ENCODE measurements at regions not wholly inside any gene's neighbourhood (a gene's known extent, or its start where the extent isn't known, plus 50 kb on each side); places are given as distances from the start of the nearest gene placed in this dataset.

- Mint-ChIP-seq H3K36me3 (no peaks in the 10 kb centered on the region), H3K4me3 (no peak overlapping the region), H3K27me3 (no peaks in the 10 kb centered on the region), H3K9me3 (peaks cover 3% of the 10 kb centered on the region), H3K4me1 (no peaks in the 10 kb centered on the region), H3K27ac (no peak overlapping the region)
- DNase-seq: no peak
- POLR2A ChIA-PET: no interaction called here
- no peak for ATAC-seq (ENCODE audit: low read depth)
These were observed 214.8 kb downstream of the LURAP1L start for GRCh38 chr9:12989669-12990068.

DNA sequence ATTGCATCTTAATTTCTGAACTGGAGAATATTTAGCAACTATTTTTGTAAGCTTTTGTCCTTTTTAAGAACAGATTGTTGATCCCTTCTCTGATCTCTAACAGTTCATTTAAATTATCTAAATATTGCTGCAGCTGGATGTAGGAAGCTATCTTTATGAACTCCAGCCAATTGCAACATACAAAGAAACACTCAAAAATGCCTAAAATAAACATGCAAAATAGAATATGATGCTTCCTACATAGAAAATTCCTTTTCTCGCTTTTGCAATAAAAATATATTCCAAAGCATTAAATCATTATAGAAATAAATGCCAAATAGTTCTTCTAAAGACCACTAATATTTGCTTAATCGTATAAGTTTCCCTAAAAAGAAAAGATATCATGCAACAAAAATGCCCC, 218.6 kb downstream of the LURAP1L start:
- Mint-ChIP-seq H3K4me3 (no peak overlapping the region), H3K9me3 (peaks cover 1% of the 10 kb centered on the region), H3K4me1 (no peaks in the 10 kb centered on the region), H3K27ac (no peak overlapping the region), H3K27me3 (no peaks in the 10 kb centered on the region), H3K36me3 (no peaks in the 10 kb centered on the region)
- ATAC-seq (ENCODE audit: low read depth): no peak
- no peak for DNase-seq
- POLR2A ChIA-PET: no interaction called here

DNA sequence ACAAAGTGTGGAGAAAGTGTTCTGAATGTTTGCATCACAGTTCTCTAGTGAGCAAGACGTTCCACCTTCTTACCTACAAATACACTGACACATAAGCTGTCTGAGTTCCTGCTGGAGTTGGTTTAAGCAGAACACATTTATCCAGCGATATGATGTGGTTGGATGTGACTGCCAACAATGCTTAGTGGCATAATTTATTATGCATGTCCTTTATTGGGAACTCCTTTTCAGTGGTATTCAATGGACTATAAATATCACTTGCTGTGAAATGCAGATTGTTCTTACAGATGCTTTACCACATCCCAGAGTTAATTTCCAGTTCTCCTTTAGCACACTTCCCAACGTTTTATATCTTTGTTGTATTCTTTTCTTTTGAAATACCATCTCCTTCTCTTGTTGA, 222.2 kb downstream of the LURAP1L start:
- no peak overlapping the region for H3K27ac Mint-ChIP-seq
- no peak overlapping the region for H3K4me3 Mint-ChIP-seq
- H3K36me3 Mint-ChIP-seq: no peaks in the 10 kb centered on the region
- POLR2A ChIA-PET: no interaction called here
- no peaks in the 10 kb centered on the region for H3K4me1 Mint-ChIP-seq
- H3K27me3 Mint-ChIP-seq: no peaks in the 10 kb centered on the region
- no peaks in the 10 kb centered on the region for H3K9me3 Mint-ChIP-seq
- no peak for DNase-seq
- no peak for ATAC-seq (ENCODE audit: low read depth)

GRCh38 chr9:13001989-13002580, 227.3 kb downstream of the LURAP1L start:
- H3K4me1 Mint-ChIP-seq: no peaks in the 10 kb centered on the region
- DNase-seq (no peak), ATAC-seq (ENCODE audit: low read depth) (no peak)
- H3K4me3 Mint-ChIP-seq: no peak overlapping the region
- H3K9me3 Mint-ChIP-seq: peaks cover 1% of the 10 kb centered on the region
- H3K27me3 Mint-ChIP-seq: no peaks in the 10 kb centered on the region
- POLR2A ChIA-PET: no interaction called here
- H3K27ac Mint-ChIP-seq: no peak overlapping the region
- H3K36me3 Mint-ChIP-seq: no peaks in the 10 kb centered on the region

DNA sequence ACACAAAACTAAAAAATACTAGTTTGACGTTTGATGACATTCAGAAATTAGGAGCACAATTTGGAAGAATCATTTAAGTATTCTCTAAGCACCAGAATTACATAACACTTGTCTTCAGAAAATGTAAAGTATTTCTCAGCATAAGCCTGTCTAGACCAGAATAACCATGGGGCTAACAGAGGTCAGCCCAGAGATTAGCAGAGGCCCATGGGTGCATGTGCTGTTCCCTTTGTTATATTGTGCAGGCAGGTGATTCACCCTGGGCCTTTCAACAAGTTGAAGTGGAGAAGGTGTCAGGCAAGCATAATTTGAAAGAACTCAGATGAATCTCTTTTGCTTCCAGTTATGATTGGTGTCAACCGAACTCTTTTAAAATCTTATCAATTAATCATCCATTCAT, 227.9 kb downstream of the LURAP1L start:
- Mint-ChIP-seq H3K9me3 (peaks cover 1% of the 10 kb centered on the region), H3K27ac (no peak overlapping the region), H3K4me3 (no peak overlapping the region), H3K4me1 (no peaks in the 10 kb centered on the region), H3K36me3 (no peaks in the 10 kb centered on the region), H3K27me3 (no peaks in the 10 kb centered on the region)
- no peak for DNase-seq
- ATAC-seq (ENCODE audit: low read depth): no peak
- POLR2A ChIA-PET: no interaction called here

- POLR2A ChIA-PET: no interaction called here
- H3K27me3 Mint-ChIP-seq: no peaks in the 10 kb centered on the region
- H3K36me3 Mint-ChIP-seq: no peaks in the 10 kb centered on the region
- ATAC-seq (ENCODE audit: low read depth): no peak
- H3K4me1 Mint-ChIP-seq: no peaks in the 10 kb centered on the region
- no peak overlapping the region for H3K4me3 Mint-ChIP-seq
- peaks cover 2% of the 10 kb centered on the region for H3K9me3 Mint-ChIP-seq
- H3K27ac Mint-ChIP-seq: no peak overlapping the region
- no peak for DNase-seq
These were observed 235.1 kb downstream of the LURAP1L start for GRCh38 chr9:13009871-13010270.

DNA sequence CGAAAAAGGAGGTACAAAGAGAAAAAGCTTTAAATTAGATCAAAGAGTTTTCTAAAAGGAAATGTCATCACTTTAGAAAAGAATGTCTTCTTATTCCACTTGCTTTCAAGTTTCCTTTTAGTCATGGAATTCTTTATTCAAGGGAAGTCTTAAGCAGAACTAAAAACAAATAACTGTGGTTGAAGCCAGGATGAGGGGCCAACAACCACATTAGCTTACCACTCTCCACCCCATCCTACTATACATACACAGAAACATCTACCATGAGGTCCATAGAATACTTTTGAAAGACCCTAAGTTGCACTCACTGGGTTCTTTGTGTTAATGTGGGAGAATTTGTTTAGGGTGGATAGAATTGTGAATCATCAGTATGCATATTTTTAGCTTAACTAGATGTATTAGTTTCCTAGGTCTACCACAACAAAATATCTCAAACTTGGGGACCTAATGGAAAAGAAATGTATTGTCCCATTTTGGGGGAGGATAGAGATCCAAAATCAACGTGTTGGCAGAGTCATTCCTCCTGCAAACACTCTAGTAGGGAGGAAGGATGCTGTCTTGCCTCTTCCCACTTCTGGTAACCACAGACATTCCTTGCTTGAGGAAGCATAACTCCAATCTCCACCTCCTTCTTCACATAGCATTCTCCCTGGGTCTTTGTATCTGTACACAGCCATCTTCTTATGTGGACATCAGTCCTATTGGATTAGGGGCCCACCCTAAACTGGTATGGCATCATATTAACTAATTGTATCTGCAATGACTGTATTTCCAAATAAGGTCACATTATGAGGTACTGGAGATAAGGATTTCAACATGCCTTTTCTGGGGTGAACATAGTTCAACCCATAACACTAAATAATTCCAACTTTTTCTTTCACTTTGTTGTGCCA, 239.4 kb downstream of the LURAP1L start:
- H3K4me3 Mint-ChIP-seq: no peak overlapping the region
- H3K27me3 Mint-ChIP-seq: no peaks in the 10 kb centered on the region
- peaks cover 2% of the 10 kb centered on the region for H3K9me3 Mint-ChIP-seq
- POLR2A ChIA-PET: no interaction called here
- H3K27ac Mint-ChIP-seq: no peak overlapping the region
- DNase-seq: no peak
- no peaks in the 10 kb centered on the region for H3K4me1 Mint-ChIP-seq
- no peak for ATAC-seq (ENCODE audit: low read depth)
- H3K36me3 Mint-ChIP-seq: no peaks in the 10 kb centered on the region

- DNase-seq (no peak), ATAC-seq (ENCODE audit: low read depth) (no peak)
- Mint-ChIP-seq H3K27me3 (no peaks in the 10 kb centered on the region), H3K4me3 (no peak overlapping the region), H3K4me1 (no peaks in the 10 kb centered on the region), H3K36me3 (no peaks in the 10 kb centered on the region), H3K9me3 (peaks cover 2% of the 10 kb centered on the region), H3K27ac (no peak overlapping the region)
- POLR2A ChIA-PET: no interaction called here
These were observed 242.4 kb downstream of the LURAP1L start for GRCh38 chr9:13017260-13017659.

DNA sequence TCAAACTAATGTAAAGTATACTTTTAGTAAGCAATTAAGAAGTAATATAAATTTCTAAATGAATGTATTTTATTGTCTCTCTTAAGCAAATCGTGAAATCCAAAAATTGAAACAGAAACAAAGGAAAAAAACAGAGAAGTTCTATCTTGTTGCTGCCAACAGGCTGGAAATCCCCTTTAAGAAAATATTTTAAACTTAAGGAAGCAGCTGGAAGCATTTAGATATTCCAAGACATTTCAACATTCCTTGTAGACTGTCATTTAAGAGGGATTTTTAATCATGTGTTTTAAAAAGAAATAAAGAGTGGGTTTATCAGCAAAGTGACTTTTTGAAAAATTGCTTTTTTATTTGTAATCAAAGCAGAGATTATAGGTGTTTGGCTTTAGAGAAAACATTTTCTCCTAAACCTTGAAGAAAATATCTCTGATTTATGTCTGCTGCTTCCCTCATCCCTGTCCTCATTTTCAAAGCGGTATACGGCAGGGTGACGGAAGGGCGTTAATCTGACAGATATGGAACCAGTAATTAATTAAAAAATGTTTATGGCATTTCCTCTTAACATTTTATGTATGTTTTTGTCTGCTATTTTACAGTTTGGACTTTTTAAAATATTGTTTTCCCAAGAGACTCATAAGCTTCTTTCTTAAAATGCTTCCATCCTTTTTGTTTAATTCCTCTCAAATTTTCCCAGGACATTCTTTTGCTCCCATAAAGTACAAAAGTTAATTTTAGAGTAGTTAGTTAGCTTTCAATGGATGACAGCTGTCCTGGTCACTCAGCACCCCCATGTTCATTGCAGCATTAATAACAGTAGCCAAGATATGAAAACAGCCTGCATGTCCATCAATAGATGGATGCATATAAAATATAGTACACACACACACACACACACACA, 245.6 kb downstream of the LURAP1L start:
- Mint-ChIP-seq H3K4me1 (no peaks in the 10 kb centered on the region), H3K4me3 (no peak overlapping the region), H3K9me3 (no peaks in the 10 kb centered on the region), H3K36me3 (no peaks in the 10 kb centered on the region), H3K27me3 (no peaks in the 10 kb centered on the region), H3K27ac (no peak overlapping the region)
- ATAC-seq (ENCODE audit: low read depth) (no peak), DNase-seq (no peak)
- POLR2A ChIA-PET: no interaction called here

DNA sequence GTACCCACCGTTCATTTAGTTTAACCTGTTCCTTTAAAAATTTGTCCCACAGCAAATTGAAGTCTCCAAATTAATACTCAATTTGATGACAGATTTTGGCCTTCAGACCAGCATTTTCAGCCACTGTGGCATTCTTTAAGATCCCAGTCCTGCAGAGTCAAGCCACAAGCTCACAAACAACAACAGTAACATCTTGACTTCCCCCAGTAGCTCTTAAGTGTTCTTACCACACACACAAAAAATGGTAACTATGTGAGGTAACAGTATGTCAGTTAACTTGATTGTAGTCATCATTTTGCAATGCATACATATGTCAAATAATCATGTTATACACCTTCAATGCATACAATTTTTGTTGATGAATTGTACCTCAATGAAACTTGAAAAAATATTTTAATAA, 247.9 kb downstream of the LURAP1L start:
- peaks cover 1% of the 10 kb centered on the region for H3K9me3 Mint-ChIP-seq
- no peak overlapping the region for H3K27ac Mint-ChIP-seq
- POLR2A ChIA-PET: no interaction called here
- H3K4me3 Mint-ChIP-seq: no peak overlapping the region
- no peaks in the 10 kb centered on the region for H3K27me3 Mint-ChIP-seq
- no peak for ATAC-seq (ENCODE audit: low read depth)
- H3K4me1 Mint-ChIP-seq: no peaks in the 10 kb centered on the region
- no peaks in the 10 kb centered on the region for H3K36me3 Mint-ChIP-seq
- DNase-seq: no peak

DNA sequence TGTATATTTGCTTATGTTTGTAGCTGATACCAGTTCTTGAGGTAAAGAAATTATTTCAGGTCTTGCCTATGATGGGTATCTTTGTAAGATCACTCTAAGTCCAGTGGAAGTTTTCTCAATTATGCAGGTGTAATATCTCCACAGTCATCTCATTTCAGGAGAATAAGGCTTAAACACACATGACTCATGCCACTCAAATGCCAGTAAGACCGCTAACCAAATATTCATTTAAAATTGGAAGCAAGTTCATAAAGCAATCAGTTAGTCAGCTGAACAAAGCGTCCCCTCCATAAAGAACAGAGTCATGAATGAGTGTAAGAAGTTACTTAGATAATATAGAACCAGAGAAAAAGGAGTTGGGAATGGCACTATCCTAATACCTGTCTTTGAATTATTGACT, 248.7 kb downstream of the LURAP1L start:
- H3K4me1 Mint-ChIP-seq: no peaks in the 10 kb centered on the region
- H3K4me3 Mint-ChIP-seq: no peak overlapping the region
- no peak overlapping the region for H3K27ac Mint-ChIP-seq
- ATAC-seq (ENCODE audit: low read depth) (no peak), DNase-seq (no peak)
- H3K27me3 Mint-ChIP-seq: no peaks in the 10 kb centered on the region
- H3K9me3 Mint-ChIP-seq: peaks cover 3% of the 10 kb centered on the region
- H3K36me3 Mint-ChIP-seq: no peaks in the 10 kb centered on the region
- POLR2A ChIA-PET: no interaction called here

GRCh38 chr9:13026956-13027355, 252.1 kb downstream of the LURAP1L start:
- peaks cover 4% of the 10 kb centered on the region for H3K9me3 Mint-ChIP-seq
- DNase-seq (no peak), ATAC-seq (ENCODE audit: low read depth) (no peak)
- H3K27me3 Mint-ChIP-seq: no peaks in the 10 kb centered on the region
- no peaks in the 10 kb centered on the region for H3K36me3 Mint-ChIP-seq
- no peaks in the 10 kb centered on the region for H3K4me1 Mint-ChIP-seq
- POLR2A ChIA-PET: no interaction called here
- no peak overlapping the region for H3K4me3 Mint-ChIP-seq
- no peak overlapping the region for H3K27ac Mint-ChIP-seq

DNA sequence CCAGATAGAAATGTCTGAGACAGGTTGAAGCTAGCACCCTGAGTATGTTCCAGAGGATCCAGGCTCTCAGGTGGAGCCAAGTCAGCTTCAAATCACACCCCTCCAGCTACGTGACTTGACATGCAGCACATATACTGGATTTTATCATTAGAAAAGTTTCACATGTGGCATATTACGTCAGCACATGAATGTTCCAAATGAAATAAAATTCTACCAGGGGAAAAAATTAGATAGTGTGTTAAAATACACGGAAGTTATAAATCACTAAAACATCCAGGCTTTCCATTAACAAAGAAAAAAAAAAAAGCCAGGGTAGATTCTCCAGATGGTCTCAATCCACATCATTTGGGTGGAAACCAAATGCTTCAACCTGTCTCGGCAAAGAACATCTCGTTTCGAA, 251.6 kb downstream of the MPDZ start:
- H3K4me3 Mint-ChIP-seq: no peak overlapping the region

DNA sequence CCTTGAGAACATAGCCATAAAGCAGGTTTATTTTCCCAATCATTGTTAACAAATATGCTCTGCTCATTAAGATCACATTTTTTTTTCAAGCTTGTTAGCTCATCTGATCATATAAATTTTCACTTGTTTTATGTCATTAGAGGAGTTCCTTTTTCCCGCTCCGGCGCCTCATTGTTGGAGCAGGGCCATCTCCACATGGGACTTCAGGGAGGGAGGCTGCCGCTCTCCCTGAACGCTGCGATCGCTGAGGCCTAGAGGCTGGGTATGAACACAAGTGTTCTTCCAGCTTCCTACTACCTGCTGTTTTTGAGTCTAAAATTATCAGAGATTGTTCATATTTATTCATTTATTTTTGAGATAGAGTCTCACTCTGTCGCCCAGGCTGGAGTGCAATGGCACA, 246.9 kb downstream of the MPDZ start:
- POLR2A ChIA-PET: no interaction called here
- Mint-ChIP-seq H3K4me1 (no peaks in the 10 kb centered on the region), H3K27me3 (no peaks in the 10 kb centered on the region), H3K4me3 (no peak overlapping the region), H3K9me3 (peaks cover 3% of the 10 kb centered on the region), H3K27ac (no peak overlapping the region), H3K36me3 (no peaks in the 10 kb centered on the region)
- DNase-seq: no peak
- ATAC-seq (ENCODE audit: low read depth): no peak

More for the DNA sequence above, 251.6 kb downstream of the MPDZ start:
- H3K27ac Mint-ChIP-seq: no peak overlapping the region
- POLR2A ChIA-PET: no interaction called here
- no peaks in the 10 kb centered on the region for H3K27me3 Mint-ChIP-seq
- DNase-seq (no peak), ATAC-seq (ENCODE audit: low read depth) (no peak)
- H3K4me1 Mint-ChIP-seq: no peaks in the 10 kb centered on the region
- H3K36me3 Mint-ChIP-seq: no peaks in the 10 kb centered on the region
- peaks cover 4% of the 10 kb centered on the region for H3K9me3 Mint-ChIP-seq

All from activated naive CD8-positive, alpha-beta T cell treated with anti-CD3 and anti-CD28 coated beads, Interleukin-2, amount 10 ng/mL, durations not matched to agents 7 days and 5 days (primary cell).